Thyroid gland (tissue), 4 donors: ENCODE measurements at regions not wholly inside any gene's neighbourhood (a gene's known extent, or its start where the extent isn't known, plus 50 kb on each side); places are given as distances from the start of the nearest gene placed in this dataset.

Experiments used
- CTCF ChIP-seq, 6 experiments: fragments of 200-600 bp in 3 of 6; fragments of 450-650 bp in 3 of 6; sonication (generic) in 3 of 6; IDR thresholded peaks; one replicate each; pipeline ENCODE4 v1.5.1; 2016 to 2019; ENCODE audit warnings: antibody characterized with exemption in 6 of 6, mild to moderate bottlenecking in 2 of 6, inconsistent platforms in 1 of 6, moderate library complexity in 1 of 6
- POLR2A ChIP-seq, 2 donors: fragments of 450-650 bp; IDR thresholded peaks; one replicate each; pipeline ENCODE4 v1.6.1; 2017; ENCODE audit warnings: antibody characterized with exemption in 2 of 2, mild to moderate bottlenecking in 2 of 2, moderate library complexity in 1 of 2

GRCh38 chr1:80450711-80451110 lies 1350.0 kb upstream of the ADGRL2 start:
- TF ChIP-seq POLR2A (IDR thresholded peaks at IDR 0.05) (no peak), CTCF (IDR thresholded peaks at IDR 0.05) (no peak)
